Glutamatergic neuron (in vitro differentiated cells): ENCODE measurements at regions not wholly inside any gene's neighbourhood (a gene's known extent, or its start where the extent isn't known, plus 50 kb on each side); places are given as distances from the start of the nearest gene placed in this dataset.

Experiments used
- DNase-seq: peaks from one replicate; pipeline ENCODE4 v3.0.0; 2022
- H3K27ac Mint-ChIP-seq: one replicate; pipeline ENCODE4 v1.8.0; 2020; ENCODE audit warnings: mild to moderate bottlenecking, mixed read lengths, inconsistent platforms; ENCODE audit not compliant: unreplicated experiment
- H3K27me3 Mint-ChIP-seq: one replicate; pipeline ENCODE4 v1.8.0; 2020; ENCODE audit warnings: mild to moderate bottlenecking, moderate library complexity, mixed read lengths, inconsistent platforms; ENCODE audit not compliant: unreplicated experiment
- H3K36me3 Mint-ChIP-seq: one replicate; pipeline ENCODE4 v1.8.0; 2020; ENCODE audit warnings: mild to moderate bottlenecking, mixed read lengths, inconsistent platforms; ENCODE audit not compliant: unreplicated experiment
- H3K4me1 Mint-ChIP-seq: one replicate; pipeline ENCODE4 v1.8.0; 2020; ENCODE audit warnings: mild to moderate bottlenecking, low read depth, mixed read lengths, inconsistent platforms; ENCODE audit not compliant: unreplicated experiment
- H3K4me3 Mint-ChIP-seq: one replicate; pipeline ENCODE4 v1.8.0; 2020; ENCODE audit warnings: mild to moderate bottlenecking, mixed read lengths, inconsistent platforms; ENCODE audit not compliant: unreplicated experiment
- H3K9me3 Mint-ChIP-seq: one replicate; pipeline ENCODE4 v1.8.0; 2020; ENCODE audit warnings: mild to moderate bottlenecking, moderate library complexity, mixed read lengths, inconsistent platforms; ENCODE audit not compliant: unreplicated experiment
- TF ChIP-seq, protein P1 (sequence below): fragments of 200-600 bp; sonication (generic); IDR thresholded peaks from one replicate; pipeline ENCODE4 v1.5.0; 2021; ENCODE audit not compliant: partially characterized antibody, unreplicated experiment

DNA sequence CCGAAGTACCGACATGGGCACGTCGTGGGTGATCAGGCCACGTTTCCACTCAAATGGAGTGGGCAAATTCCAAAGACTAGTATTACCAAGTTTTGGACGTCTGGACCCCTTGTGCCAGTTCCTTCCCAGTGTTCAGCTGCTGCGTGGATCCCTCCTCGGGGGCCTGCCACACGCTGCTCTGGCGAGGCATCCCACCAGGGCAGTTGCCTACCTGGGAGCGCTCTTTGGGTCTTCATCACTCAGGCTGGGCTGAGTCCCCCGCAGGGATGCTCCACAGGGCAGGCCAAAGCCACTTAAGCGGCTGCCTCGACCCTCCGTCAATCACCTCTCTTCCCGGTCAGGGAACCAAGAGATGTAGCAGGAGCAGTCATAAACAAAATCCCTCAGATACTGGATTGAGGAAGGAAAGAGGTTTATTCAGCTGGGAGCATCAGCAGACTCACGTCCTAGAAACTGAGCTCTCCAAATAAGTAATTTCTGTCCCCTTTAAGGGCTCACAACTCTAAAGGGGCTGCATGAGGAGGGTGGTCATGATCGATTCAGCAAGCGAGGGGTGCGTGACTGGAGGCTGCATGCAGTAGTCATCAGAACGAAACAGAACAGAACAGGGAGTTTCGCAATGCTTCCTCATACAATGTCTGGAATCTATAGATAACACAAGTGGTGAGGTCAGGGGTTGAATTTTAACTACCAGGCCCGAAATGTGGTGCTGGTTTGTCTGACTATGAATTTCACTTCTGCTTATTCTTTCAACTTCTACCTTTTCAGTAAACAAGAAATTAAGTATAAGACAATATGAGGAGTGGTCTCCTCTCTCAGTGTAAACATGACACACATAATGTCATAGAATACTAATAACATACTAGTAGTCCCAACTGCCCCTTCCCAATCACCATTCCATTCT, 998.6 kb upstream of the NCAM2 start:
- Mint-ChIP-seq H3K9me3 (peaks cover 2% of the 10 kb centered on the region), H3K4me3 (no peak overlapping the region), H3K27ac (no peak overlapping the region), H3K27me3 (peaks cover 2% of the 10 kb centered on the region), H3K36me3 (peaks cover 8% of the 10 kb centered on the region), H3K4me1 (no peaks in the 10 kb centered on the region)
- TF ChIP-seq, protein P1, sequence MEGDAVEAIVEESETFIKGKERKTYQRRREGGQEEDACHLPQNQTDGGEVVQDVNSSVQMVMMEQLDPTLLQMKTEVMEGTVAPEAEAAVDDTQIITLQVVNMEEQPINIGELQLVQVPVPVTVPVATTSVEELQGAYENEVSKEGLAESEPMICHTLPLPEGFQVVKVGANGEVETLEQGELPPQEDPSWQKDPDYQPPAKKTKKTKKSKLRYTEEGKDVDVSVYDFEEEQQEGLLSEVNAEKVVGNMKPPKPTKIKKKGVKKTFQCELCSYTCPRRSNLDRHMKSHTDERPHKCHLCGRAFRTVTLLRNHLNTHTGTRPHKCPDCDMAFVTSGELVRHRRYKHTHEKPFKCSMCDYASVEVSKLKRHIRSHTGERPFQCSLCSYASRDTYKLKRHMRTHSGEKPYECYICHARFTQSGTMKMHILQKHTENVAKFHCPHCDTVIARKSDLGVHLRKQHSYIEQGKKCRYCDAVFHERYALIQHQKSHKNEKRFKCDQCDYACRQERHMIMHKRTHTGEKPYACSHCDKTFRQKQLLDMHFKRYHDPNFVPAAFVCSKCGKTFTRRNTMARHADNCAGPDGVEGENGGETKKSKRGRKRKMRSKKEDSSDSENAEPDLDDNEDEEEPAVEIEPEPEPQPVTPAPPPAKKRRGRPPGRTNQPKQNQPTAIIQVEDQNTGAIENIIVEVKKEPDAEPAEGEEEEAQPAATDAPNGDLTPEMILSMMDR = no peak
- DNase-seq = no peak

DNA sequence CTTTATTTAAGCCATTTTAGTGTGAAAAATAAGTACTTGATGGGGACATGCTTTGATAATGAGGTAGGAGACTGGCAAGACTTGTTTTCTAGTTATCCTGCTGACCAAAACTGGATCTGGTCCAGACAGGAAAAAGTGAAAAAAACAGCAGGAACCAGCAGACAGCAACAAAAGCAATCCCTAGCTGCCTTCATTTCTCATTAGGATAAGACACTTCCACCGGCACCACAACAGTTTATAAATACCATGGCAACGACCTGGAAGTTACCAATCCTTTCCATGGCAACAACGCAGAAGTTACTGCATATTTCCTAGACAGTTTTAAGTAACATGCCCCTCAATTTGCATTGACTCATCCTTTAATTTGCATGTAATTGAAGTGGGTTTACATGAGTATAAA, 993.8 kb upstream of the NCAM2 start:
- Mint-ChIP-seq H3K9me3 (no peaks in the 10 kb centered on the region), H3K4me1 (no peaks in the 10 kb centered on the region), H3K27me3 (peaks cover 2% of the 10 kb centered on the region), H3K36me3 (no peaks in the 10 kb centered on the region), H3K4me3 (no peak overlapping the region), H3K27ac (no peak overlapping the region)
- DNase-seq = no peak
- TF ChIP-seq, protein P1 = no peak

DNA sequence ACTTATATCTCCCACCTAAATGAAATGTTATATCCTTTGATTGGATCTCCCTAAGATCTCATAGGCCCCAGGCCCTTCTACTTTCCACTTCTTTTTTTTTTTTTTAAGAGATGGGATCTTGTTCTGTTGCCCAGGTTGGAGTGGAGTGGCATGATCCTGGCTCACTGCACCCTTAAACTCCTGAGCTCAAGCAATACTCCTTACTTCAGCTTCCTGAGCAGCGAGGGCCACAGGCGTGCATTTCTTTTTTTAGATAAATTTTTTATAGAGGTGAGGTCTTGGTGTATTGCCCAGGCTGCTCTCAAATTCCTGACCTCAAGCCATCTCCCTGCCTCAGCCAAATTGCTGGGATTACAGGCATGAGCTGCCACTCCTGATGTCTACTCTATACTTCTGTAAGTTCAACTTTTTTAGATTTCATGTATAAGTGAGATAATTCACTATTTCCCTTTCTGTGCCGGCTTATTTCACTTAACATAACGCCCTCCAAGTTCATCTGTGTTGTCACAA, 987.5 kb upstream of the NCAM2 start:
- Mint-ChIP-seq H3K36me3 (no peaks in the 10 kb centered on the region), H3K4me3 (no peak overlapping the region), H3K27me3 (peaks cover 2% of the 10 kb centered on the region), H3K9me3 (no peaks in the 10 kb centered on the region), H3K4me1 (peaks cover 5% of the 10 kb centered on the region), H3K27ac (no peak overlapping the region)
- DNase-seq = no peak
- TF ChIP-seq, protein P1 = no peak

DNA sequence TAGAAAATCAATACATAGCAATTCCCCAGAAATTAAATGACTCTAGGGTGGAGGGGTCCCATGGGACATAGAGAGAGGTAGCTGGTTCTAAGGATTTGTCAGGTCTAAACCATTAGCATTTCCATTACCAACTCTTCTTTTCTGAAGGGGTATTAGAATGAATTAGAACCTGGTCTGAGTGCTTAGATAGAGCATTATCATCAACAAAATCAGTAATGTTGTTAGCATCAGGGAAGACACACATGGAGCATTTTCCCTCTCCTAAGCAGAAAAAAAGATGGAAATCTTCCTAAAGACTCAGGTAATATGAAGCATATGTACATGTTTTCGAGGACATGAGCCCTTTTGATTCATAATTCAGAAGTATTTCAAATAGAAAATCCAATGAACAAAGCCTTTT, 984.4 kb upstream of the NCAM2 start:
- TF ChIP-seq, protein P1 = no peak
- H3K4me1 Mint-ChIP-seq = peaks cover 5% of the 10 kb centered on the region
- H3K9me3 Mint-ChIP-seq = no peaks in the 10 kb centered on the region
- peaks cover 2% of the 10 kb centered on the region for H3K27me3 Mint-ChIP-seq
- no peak overlapping the region for H3K4me3 Mint-ChIP-seq
- H3K36me3 Mint-ChIP-seq = no peaks in the 10 kb centered on the region
- no peak overlapping the region for H3K27ac Mint-ChIP-seq
- no peak for DNase-seq

DNA sequence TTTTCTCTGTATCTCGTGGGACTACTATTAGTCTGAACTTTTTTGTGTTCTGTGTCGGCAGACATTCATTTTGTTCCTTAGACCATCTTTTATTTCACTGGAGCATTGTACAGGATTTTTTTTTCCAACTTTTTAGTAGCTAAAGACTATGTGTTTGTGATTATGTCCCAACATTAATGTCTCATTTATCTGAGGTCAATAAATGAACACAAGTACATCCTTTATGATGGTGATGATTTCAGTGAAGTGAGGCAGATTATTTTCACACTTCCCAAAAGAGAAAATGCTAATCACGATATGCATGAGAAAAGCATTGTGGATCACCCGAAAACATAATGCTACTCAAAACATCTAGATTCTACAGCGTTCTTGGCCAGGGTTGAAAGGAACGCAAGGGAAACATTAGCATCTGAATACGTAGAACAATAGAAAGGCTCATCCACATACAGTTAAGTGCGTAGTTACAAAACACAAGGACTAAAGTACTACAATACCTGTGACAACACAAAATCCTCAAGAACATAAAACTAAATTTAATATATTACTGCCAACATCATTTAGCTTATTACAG, 981.7 kb upstream of the NCAM2 start:
- Mint-ChIP-seq H3K27ac (no peak overlapping the region), H3K27me3 (peaks cover 2% of the 10 kb centered on the region)
- TF ChIP-seq, protein P1 = no peak

More for the DNA sequence above, 981.7 kb upstream of the NCAM2 start:
- Mint-ChIP-seq H3K4me1 (peaks cover 3% of the 10 kb centered on the region), H3K4me3 (no peak overlapping the region), H3K9me3 (no peaks in the 10 kb centered on the region), H3K36me3 (no peaks in the 10 kb centered on the region)
- DNase-seq = no peak
